ENCODE measurements at regions not wholly inside any gene's neighbourhood (a gene's known extent, or its start where the extent isn't known, plus 50 kb on each side); places are given as distances from the start of the nearest gene placed in this dataset.

GRCh38 chr3:177308911-177309310, 111.6 kb upstream of the TBL1XR1 start (continued):
- TF ChIP-seq RFX5 (IDR thresholded peaks at IDR 0.05; ENCODE audit: borderline replicate concordance, low read depth, low read length) (no peak), SRF (IDR thresholded peaks at IDR 0.05; ENCODE audit: low read depth, low read length) (no peak), GTF2F1 (IDR thresholded peaks at IDR 0.05; ENCODE audit: borderline replicate concordance, low read depth, low read length) (no peak)
